GM12865 (cell line): ENCODE measurements at regions not wholly inside any gene's neighbourhood (a gene's known extent, or its start where the extent isn't known, plus 50 kb on each side); places are given as distances from the start of the nearest gene placed in this dataset.

ENCODE experiments used
- DNase-seq: peaks from one replicate; pipeline ENCODE4 v3.0.0; 2010; ENCODE audit warnings: low read depth
- H3K4me3 ChIP-seq: 2 replicates; pipeline ENCODE4 v1.5.1; 2011; ENCODE audit warnings: mild to moderate bottlenecking, low read depth, low read length, control low read depth
- CTCF ChIP-seq: IDR thresholded peaks from 2 replicates; pipeline ENCODE4 v1.5.1; 2011; ENCODE audit warnings: low read length, control low read depth, low read depth, inconsistent platforms; ENCODE audit not compliant: insufficient read depth; ENCODE audit errors: missing control alignments

- no peak for DNase-seq
- no peak for TF ChIP-seq CTCF
- H3K4me3 ChIP-seq: no peak overlapping the region
Measured at GRCh38 chr1:232467073-232467760, 162.7 kb downstream of the SIPA1L2 start.

GRCh38 chr1:232464325-232464724, 165.6 kb downstream of the SIPA1L2 start:
- no peak overlapping the region for H3K4me3 ChIP-seq
- no peak for TF ChIP-seq CTCF
- DNase-seq: no peak

- DNase-seq: no peak
- H3K4me3 ChIP-seq: no peak overlapping the region
- TF ChIP-seq CTCF: no peak
Measured at GRCh38 chr1:232463225-232463624, 166.7 kb downstream of the SIPA1L2 start.

GRCh38 chr1:232462213-232462612, 167.7 kb downstream of the SIPA1L2 start:
- no peak for DNase-seq
- no peak overlapping the region for H3K4me3 ChIP-seq
- no peak for TF ChIP-seq CTCF

GRCh38 chr1:232459826-232460225, 170.1 kb downstream of the SIPA1L2 start:
- no peak for TF ChIP-seq CTCF
- no peak overlapping the region for H3K4me3 ChIP-seq
- no peak for DNase-seq

GRCh38 chr1:232459087-232459486, 170.8 kb downstream of the SIPA1L2 start:
- no peak for TF ChIP-seq CTCF
- DNase-seq: no peak

GRCh38 chr1:232457595-232457994, 172.3 kb downstream of the SIPA1L2 start:
- no peak overlapping the region for H3K4me3 ChIP-seq
- DNase-seq: peak; percentile 66
- no peak for TF ChIP-seq CTCF

More at GRCh38 chr1:232459087-232459486, 170.8 kb downstream of the SIPA1L2 start:
- no peak overlapping the region for H3K4me3 ChIP-seq
